ENCODE measurements at regions not wholly inside any gene's neighbourhood (a gene's known extent, or its start where the extent isn't known, plus 50 kb on each side); places are given as distances from the start of the nearest gene placed in this dataset.
"Not testable (repeated sequence)": the region's sequence is repeated elsewhere in the genome, so short reads cannot be mapped to it uniquely, and the experiment has no call there.

DNA sequence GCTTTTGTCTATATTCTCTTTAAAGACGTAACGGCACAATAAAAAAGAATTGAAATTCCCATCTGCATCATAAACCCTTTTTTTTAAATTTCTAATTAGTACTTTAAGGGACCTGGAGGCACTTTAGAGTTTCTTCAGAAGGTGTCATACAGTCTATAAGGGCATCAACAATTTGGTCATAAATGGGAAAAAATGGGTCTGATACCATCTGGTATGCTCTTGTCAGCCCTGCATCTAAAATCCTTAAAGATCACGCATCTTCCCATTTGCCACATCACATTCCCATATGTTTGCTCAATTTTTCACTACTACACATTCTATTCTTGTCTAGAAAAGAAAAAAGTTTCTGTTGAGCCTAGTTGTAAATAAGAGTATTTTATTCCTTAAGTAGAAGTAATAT is 53.8 kb downstream of the COX7C start:
- no peak overlapping the region for H3K27ac Mint-ChIP-seq
- no peak overlapping the region for H3K4me3 Mint-ChIP-seq (ENCODE audit: low read depth)
- H3K9me3 Mint-ChIP-seq, result no peaks in the 10 kb centered on the region
- H3K27me3 Mint-ChIP-seq (ENCODE audit: low read depth), result no peaks in the 10 kb centered on the region
- no peaks in the 10 kb centered on the region for H3K36me3 Mint-ChIP-seq (ENCODE audit: low read depth)
- H3K4me1 Mint-ChIP-seq (ENCODE audit: low read depth), result no peaks in the 10 kb centered on the region
- no peak for DNase-seq (ENCODE audit: low spot score)
- intact Hi-C loops (cut with micrococcal nuclease), result no loop called here

DNA sequence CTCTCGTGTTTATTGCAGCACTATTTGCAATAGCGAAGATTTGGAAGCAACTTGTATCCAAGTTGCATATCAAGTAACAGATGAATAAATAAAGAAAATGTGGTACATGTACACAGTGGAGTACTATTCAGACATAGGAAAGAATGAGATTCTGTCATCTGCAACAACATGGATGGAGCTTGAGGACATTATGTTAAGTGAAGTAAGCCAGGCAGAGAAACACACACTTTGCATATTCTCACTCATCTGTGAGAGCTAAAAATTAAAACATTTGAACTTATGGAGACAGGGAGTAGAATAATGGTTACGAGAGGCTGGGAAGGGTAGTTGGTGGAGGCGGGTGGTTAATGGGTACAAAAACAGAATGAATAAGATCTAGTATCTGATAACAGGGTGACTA is 56.3 kb downstream of the COX7C start:
- no peaks in the 10 kb centered on the region for H3K36me3 Mint-ChIP-seq (ENCODE audit: low read depth)
- no peaks in the 10 kb centered on the region for H3K27me3 Mint-ChIP-seq (ENCODE audit: low read depth)
- DNase-seq (ENCODE audit: low spot score), result no peak
- no peaks in the 10 kb centered on the region for H3K9me3 Mint-ChIP-seq
- no peak overlapping the region for H3K27ac Mint-ChIP-seq
- H3K4me3 Mint-ChIP-seq (ENCODE audit: low read depth), result no peak overlapping the region
- H3K4me1 Mint-ChIP-seq (ENCODE audit: low read depth), result no peaks in the 10 kb centered on the region
- intact Hi-C loops (cut with micrococcal nuclease), result no loop called here

DNA sequence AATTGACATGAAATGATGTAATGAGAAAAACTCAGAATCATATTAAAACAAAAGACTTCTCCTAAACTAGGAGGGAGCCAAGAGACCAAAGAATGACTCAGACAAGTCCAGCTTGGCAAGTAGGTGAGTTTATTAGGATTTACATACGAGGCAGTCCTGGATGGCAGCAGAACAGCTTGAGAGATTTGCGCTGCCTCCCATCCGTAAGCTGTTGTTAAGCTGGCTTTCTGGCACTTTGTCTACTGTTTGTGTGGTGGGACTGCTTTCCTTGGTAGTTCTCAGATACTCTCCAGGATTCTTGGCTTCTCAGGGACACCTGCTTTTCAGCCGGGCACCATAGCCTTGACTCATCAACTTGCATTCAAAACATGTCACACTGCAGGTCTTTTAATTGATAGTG is 57.6 kb downstream of the COX7C start:
- no peak overlapping the region for H3K27ac Mint-ChIP-seq
- intact Hi-C loops (cut with micrococcal nuclease), result no loop called here
- H3K9me3 Mint-ChIP-seq, result no peaks in the 10 kb centered on the region
- H3K4me3 Mint-ChIP-seq (ENCODE audit: low read depth), result no peak overlapping the region
- H3K4me1 Mint-ChIP-seq (ENCODE audit: low read depth), result no peaks in the 10 kb centered on the region
- H3K27me3 Mint-ChIP-seq (ENCODE audit: low read depth), result no peaks in the 10 kb centered on the region
- no peak for DNase-seq (ENCODE audit: low spot score)
- H3K36me3 Mint-ChIP-seq (ENCODE audit: low read depth), result no peaks in the 10 kb centered on the region

DNA sequence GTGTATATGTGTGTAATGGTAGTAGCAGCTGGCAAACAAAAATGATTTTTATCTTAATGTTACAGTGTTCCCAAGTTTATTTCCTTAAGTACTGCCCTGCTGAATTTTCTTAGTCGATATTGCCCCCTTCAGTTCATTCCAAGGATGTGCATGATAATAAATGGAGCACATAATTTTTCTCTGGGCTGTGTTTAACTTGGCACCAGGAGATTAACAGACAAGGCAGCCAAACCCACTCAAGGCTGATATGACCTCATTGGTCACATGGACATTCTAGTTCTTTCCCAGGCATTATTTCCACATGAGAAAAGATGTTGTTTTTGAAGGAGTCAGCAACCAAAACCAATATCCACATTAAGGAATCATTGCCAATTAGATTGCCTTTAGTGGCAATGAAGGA is 61.8 kb downstream of the COX7C start:
- Mint-ChIP-seq H3K27ac (no peak overlapping the region), H3K4me1 (ENCODE audit: low read depth) (no peaks in the 10 kb centered on the region), H3K4me3 (ENCODE audit: low read depth) (no peak overlapping the region), H3K36me3 (ENCODE audit: low read depth) (no peaks in the 10 kb centered on the region), H3K9me3 (no peaks in the 10 kb centered on the region), H3K27me3 (ENCODE audit: low read depth) (no peaks in the 10 kb centered on the region)
- DNase-seq (ENCODE audit: low spot score), result no peak
- intact Hi-C loops (cut with micrococcal nuclease), result no loop called here

DNA sequence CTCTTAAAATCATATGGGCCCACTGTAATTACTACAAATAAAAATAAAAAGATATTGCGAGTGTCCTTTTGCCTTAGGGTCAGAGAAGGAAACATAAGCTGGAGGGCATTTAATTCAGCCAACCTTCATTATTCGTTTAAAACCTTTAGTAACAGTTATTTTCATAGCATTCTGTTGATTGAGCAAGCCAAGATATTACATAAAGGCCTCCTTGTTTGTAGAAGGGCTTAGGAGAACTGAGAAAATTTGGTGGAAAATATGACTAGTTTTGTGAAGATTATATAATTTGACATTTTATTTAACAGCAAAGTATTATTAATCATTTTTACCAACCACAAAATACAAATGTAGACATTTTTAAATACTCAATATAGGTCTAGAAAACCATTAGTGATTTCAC is 62.2 kb downstream of the COX7C start:
- Mint-ChIP-seq H3K4me3 (ENCODE audit: low read depth) (no peak overlapping the region), H3K36me3 (ENCODE audit: low read depth) (no peaks in the 10 kb centered on the region), H3K27ac (no peak overlapping the region), H3K9me3 (no peaks in the 10 kb centered on the region), H3K27me3 (ENCODE audit: low read depth) (no peaks in the 10 kb centered on the region), H3K4me1 (ENCODE audit: low read depth) (no peaks in the 10 kb centered on the region)
- intact Hi-C loops (cut with micrococcal nuclease), result no loop called here
- DNase-seq (ENCODE audit: low spot score), result no peak

DNA sequence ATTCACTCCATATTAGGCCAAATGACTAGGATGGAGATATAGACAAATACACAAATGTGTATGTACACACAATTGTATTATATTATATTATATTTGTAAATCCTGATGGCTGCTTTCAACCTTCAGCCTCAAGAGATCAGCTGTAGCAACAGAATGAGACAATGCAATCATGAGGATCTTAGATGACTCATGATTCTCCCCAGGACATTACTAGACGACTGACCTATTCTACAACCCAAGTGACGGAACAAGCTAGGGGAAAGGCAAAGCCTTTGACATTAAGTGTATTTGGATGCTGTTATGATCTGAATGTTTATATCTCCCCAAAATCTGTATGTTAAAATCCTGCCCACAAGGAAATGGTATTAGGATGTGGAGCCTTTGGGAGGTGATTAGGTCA is 66.5 kb downstream of the COX7C start:
- Mint-ChIP-seq H3K27me3 (ENCODE audit: low read depth) (peaks cover 1% of the 10 kb centered on the region), H3K27ac (no peak overlapping the region), H3K4me1 (ENCODE audit: low read depth) (no peaks in the 10 kb centered on the region), H3K36me3 (ENCODE audit: low read depth) (no peaks in the 10 kb centered on the region), H3K9me3 (no peaks in the 10 kb centered on the region), H3K4me3 (ENCODE audit: low read depth) (no peak overlapping the region)
- intact Hi-C loops (cut with micrococcal nuclease), result no loop called here
- DNase-seq (ENCODE audit: low spot score), result no peak

DNA sequence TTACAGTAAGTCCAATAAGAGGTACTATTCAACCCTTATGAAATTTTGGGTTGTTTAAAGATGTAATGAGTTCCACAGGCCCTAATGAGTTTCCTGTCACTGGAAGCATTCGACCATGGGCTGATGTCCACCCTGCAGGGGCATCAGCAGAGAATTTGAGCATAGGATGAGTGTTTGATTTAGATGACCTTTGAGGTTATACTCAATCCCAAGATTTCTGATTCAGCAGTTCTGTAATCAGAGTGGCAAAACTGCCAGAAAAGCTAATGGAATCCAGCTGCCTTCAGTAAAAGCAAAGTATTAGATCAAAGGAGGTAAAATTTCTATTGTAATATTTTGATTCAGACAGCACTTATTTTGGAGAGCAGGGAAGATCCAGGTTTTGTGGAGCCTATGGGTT is 68.3 kb downstream of the COX7C start:
- no peak for DNase-seq (ENCODE audit: low spot score)
- Mint-ChIP-seq H3K27ac (no peak overlapping the region), H3K27me3 (ENCODE audit: low read depth) (peaks cover 1% of the 10 kb centered on the region), H3K4me3 (ENCODE audit: low read depth) (no peak overlapping the region), H3K4me1 (ENCODE audit: low read depth) (no peaks in the 10 kb centered on the region), H3K9me3 (no peaks in the 10 kb centered on the region), H3K36me3 (ENCODE audit: low read depth) (no peaks in the 10 kb centered on the region)
- intact Hi-C loops (cut with micrococcal nuclease), result no loop called here

DNA sequence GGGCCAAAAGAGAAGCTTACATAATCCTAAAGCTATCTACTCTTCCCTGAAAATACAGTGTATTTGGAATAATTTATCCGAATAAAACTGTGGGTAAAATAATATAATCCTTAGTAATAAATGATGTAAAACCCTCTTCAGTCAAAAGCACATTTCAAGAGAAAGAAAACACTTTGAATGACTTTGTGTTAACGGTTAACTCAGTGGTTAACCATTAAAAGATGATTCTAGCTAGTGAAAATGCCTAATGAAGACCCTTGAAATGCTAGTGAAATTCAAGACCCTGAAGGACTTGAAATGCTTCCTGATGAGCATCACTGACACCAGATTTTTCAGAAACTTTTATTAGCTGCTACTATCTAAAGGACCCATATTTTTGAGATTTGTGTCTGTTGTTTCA is 70.7 kb downstream of the COX7C start:
- intact Hi-C loops (cut with micrococcal nuclease), result no loop called here
- Mint-ChIP-seq H3K9me3 (no peaks in the 10 kb centered on the region), H3K27me3 (ENCODE audit: low read depth) (peaks cover 1% of the 10 kb centered on the region), H3K4me3 (ENCODE audit: low read depth) (no peak overlapping the region), H3K4me1 (ENCODE audit: low read depth) (no peaks in the 10 kb centered on the region), H3K36me3 (ENCODE audit: low read depth) (no peaks in the 10 kb centered on the region), H3K27ac (no peak overlapping the region)
- no peak for DNase-seq (ENCODE audit: low spot score)

DNA sequence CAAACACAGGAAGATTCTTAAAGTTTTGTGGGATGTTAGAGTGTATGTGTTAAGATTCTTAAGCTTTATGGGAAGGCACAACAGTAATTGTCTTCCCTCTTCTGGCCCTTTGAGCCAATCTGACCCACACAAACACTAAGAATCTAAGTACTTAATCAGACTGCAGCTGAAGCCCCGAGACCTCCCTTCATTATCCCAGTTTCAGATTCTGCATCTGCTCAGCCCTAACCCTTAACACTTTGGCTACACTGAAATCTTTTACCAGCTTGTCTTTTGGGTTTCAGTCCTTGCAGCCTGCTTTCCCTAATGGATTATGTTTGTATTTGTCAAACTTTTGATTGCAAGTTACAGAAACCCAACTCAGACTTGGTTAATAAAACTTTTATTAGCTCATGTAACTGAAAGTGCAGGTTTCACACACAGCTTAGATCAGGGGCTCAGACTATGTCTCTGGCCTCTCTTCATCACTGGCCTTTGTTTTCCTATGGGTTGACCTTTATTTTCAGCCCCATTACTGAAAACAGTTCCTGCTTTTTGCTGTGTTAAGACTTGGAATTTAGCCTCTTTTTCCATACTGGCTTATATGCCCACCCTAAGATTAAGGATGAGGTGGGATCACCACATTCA is 71.5 kb downstream of the COX7C start:
- intact Hi-C loops (cut with micrococcal nuclease), result no loop called here
- DNase-seq (ENCODE audit: low spot score), result no peak
- Mint-ChIP-seq H3K9me3 (no peaks in the 10 kb centered on the region), H3K27ac (no peak overlapping the region), H3K4me1 (ENCODE audit: low read depth) (no peaks in the 10 kb centered on the region), H3K27me3 (ENCODE audit: low read depth) (peaks cover 1% of the 10 kb centered on the region), H3K36me3 (ENCODE audit: low read depth) (no peaks in the 10 kb centered on the region), H3K4me3 (ENCODE audit: low read depth) (no peak overlapping the region)

DNA sequence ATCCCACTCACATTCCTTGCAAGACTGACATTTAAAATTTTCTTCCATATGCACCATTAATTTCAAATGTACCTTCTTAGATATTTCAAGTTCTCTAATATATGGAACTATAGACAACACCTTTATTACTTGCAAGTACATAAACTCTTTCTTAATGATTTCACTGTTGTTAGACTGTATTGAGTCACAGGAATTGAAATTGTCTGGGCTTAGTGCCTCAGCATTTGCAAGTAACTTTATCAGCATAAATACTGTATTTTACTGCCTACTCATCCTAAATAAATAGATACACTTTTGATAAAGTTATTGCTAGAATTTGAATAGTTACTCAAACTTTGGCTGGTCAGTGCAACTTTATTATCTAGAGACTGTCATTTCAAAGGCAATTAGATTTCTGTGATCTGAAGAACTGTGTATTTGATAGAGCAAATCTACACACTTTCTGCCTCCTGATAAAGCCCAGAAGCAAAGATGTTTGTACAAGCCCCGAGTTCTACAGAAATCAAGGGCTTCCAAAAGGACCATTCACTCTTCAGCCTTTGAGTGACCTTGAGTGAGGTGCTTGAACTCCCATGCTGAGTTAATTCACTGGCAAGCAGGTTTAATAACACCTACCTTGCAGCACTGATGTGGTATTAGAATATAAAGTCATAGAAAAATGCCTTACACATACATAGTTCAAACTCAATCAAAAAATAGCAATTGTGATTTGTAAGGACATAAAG is 91.6 kb downstream of the COX7C start:
- Mint-ChIP-seq H3K4me3 (ENCODE audit: low read depth) (no peak overlapping the region), H3K9me3 (no peaks in the 10 kb centered on the region), H3K36me3 (ENCODE audit: low read depth) (no peaks in the 10 kb centered on the region), H3K27me3 (ENCODE audit: low read depth) (no peaks in the 10 kb centered on the region), H3K27ac (no peak overlapping the region), H3K4me1 (ENCODE audit: low read depth) (no peaks in the 10 kb centered on the region)
- intact Hi-C loops (cut with micrococcal nuclease), result no loop called here
- DNase-seq (ENCODE audit: low spot score), result no peak

DNA sequence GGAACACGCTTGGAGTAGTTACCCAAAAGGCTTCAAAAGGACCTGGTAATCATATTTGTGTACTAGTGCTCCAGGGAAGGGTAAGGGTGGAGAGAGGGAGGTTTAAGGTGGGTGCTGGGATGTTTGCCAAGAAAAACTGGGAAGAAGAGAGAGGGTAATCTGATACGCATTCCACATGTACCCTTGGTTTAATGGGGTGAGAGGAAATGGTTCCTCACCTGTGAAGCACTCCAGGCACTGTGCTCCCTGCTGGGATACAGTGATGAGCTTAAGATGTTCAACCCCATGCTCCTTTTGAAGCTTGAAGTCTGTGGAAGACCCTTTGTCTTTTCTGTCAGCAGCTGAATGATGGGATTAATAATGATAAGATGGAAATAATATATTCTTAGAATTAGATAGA is 98.4 kb downstream of the COX7C start:
- no peaks in the 10 kb centered on the region for H3K36me3 Mint-ChIP-seq (ENCODE audit: low read depth)
- H3K9me3 Mint-ChIP-seq, result no peaks in the 10 kb centered on the region
- no peaks in the 10 kb centered on the region for H3K27me3 Mint-ChIP-seq (ENCODE audit: low read depth)

DNA sequence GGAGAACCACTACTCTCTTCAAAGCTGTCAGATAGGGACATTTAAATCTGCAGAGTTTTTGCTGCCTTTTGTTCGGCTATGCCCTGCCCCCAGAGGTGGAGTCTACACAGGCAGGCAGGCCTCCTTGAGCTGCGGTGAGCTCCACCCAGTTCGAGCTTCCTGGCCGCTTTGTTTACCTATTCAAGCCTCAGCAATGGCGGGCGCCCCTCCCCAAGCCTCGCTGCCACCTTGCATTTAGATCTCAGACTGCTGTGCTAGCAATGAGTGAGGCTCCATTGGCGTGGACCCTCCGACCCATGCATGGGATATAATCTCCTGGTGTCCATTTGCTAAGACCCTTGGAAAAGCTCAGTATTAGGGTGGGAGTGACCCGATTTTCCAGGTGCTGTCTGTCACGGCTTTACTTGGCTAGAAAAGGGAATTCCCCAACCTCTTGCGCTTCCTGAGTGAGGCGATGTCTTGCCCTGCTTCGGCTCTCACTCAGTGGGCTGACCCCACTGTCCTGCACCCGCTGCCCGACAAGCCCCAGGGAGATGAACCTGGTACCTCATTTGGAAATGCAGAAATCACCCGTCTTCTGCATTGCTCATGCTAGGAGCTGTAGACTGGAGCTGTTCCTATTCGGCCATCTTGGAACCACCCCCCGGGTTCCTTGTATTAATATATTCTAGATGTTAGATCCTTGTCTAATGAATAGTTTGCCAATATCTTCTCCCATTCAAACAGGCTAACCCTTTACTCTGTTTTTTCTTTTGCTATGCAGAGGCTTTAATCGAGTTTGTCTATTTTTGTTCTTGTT is 113.8 kb downstream of the COX7C start:
- H3K27me3 Mint-ChIP-seq (ENCODE audit: low read depth); H3K27ac Mint-ChIP-seq; H3K36me3 Mint-ChIP-seq (ENCODE audit: low read depth); DNase-seq (ENCODE audit: low spot score); H3K4me3 Mint-ChIP-seq (ENCODE audit: low read depth); H3K9me3 Mint-ChIP-seq; H3K4me1 Mint-ChIP-seq (ENCODE audit: low read depth); intact Hi-C loops (cut with micrococcal nuclease): not testable (repeated sequence)

More for the DNA sequence above, 98.4 kb downstream of the COX7C start:
- no peak for DNase-seq (ENCODE audit: low spot score)
- no peak overlapping the region for H3K4me3 Mint-ChIP-seq (ENCODE audit: low read depth)
- H3K4me1 Mint-ChIP-seq (ENCODE audit: low read depth), result no peaks in the 10 kb centered on the region
- H3K27ac Mint-ChIP-seq, result no peak overlapping the region
- intact Hi-C loops (cut with micrococcal nuclease), result no loop called here

DNA sequence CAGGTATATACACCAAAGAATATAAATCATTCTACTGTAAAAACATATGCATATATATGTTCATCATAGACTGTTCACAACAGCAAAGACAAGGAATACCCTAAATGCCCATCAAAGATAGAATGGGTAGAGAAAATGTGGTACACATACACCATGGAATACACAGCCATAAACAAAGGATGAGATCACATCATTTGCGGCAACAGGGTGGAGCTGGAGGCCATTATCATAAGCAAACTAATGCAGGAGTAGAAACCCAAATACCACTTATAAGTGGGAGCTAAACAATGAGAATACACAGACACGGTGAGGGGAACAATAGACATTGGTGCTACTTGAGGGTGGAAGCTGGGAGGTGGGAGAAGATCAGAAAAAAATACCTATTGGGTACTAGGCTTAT is 117.6 kb downstream of the COX7C start:
- Mint-ChIP-seq H3K4me1 (ENCODE audit: low read depth) (no peaks in the 10 kb centered on the region), H3K27ac (no peak overlapping the region), H3K36me3 (ENCODE audit: low read depth) (no peaks in the 10 kb centered on the region), H3K9me3 (peaks cover 11% of the 10 kb centered on the region), H3K27me3 (ENCODE audit: low read depth) (no peaks in the 10 kb centered on the region), H3K4me3 (ENCODE audit: low read depth) (no peak overlapping the region)
- intact Hi-C loops (cut with micrococcal nuclease), result no loop called here
- DNase-seq (ENCODE audit: low spot score), result no peak

Measured in activated T-helper 2 cell treated with anti-CD3 and anti-CD28 coated beads, Interferon-gamma antibody, Interleukin-2, Interleukin-4, amounts not matched to agents 10 μg/mL and 5 μg/mL and 100 μg/mL, durations not matched to agents 14 hours and 24 hours and 36 hours (primary cell).